ENCODE measurements at regions not wholly inside any gene's neighbourhood (a gene's known extent, or its start where the extent isn't known, plus 50 kb on each side); places are given as distances from the start of the nearest gene placed in this dataset.

DNA sequence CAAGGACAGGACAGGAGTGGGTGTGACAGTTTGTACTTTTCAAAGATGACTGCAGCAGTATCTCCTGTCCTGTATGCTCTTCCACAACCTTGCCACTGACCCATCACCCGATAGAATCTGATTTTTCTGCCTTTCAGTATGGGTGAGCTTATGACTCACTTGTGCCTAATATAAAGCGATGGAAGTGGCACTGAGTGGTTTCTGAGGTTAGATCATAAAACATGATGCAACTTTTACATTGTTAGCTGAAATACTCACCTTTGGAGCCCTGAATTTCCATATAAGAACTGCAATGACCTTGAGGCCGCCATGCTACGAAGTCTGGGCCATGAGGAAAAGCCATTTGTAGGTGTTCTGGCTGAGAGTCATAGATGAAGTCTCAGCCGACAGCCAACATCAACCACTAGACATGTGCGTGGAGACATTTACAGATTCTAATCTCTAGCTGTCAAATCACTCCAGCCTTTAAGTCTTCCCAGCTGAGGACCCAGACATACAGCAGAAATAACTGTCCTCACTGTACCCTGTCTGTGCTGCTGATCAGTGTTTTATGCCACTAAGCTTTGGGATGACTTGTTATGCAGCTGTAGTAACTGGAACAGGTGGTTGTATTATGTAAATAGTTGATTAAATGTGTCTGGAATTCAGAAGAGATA, 105.9 kb upstream of the ARHGAP20 start:
- no peak for FAIRE-seq

DNA sequence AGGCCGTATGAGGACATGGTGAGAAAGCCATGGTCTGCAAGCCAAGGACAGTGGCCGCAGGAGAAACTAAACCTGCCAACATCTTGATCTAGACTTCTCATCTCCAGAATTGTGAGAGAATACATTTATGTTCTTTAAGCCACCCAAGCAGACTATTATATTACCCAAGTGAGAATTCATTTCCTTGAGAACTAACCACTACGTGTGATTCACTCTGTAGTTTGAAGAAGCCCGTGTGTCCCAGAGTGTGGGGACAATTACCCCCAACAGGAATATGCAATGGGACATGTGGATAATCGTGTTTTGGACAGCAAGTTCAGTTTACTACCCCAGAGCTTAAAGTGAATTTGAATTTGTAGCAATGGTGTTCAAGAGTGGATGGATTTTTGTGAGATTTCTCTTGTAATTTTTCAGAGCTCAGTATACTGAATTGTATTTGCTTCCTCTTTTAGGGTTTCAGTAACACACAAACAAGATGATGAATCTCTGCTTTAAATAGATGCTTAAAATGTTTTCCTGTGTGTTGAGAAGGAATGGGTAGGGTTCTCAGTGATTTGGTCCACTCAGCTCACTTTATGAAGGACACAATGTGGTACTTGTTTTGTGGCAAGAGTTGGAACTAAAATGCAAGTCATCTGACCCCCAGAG, 100.0 kb upstream of the ARHGAP20 start:
- no peak for FAIRE-seq

DNA sequence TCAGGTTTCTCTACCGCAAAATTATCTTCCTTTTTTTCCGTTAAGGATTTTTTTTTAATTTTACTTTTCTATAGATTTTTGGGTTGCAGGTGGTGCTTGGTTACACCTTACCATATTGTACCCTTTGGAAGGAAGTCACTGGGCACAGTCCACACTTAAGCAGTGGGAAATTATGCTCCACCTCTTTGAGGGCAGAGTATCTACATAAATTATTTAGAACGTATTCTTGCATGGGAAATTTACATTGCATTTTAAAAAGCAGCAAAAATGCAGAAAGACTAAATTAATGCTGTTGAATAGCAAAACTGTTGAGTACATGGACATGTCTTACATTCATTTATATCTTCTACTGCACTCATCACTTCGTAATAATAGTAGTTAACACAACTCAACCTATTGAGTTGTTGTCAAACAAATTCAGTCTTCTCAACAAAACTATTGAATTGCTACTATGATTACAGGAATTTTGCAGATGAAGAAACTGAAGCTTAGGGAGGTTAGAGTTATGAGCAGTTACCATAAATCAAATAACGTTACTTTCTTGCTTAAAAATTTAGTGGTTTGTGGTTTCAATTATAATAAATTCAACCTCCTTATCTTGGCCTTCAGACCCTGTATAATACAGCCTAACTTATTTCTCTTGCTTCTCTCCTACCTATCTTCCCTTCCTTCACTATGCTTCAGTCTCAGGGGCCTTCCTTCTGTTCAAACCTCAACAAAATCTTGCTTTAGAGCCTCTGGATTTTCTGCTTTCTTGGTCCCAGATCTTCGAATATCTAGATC, 97.4 kb upstream of the ARHGAP20 start:
- no peak for FAIRE-seq

DNA sequence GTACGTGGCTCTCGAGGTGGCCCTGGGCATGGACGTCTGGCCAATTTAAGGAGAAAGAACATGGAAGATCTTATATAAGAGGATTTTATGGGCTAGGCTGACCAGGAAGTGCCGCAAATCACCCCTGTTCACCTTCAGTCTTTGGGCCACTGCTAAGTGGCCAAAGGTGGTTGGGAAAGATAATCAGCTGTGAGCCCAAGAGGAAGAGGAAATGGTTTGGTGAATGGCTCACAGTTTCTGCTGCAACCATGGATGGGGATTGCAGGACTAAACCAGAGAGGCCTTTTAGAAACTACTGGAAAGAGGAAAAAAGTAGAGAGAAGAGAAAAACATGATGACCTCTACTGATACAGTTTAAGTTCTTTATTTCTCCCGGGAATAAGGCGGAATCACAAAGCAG, 96.0 kb upstream of the ARHGAP20 start:
- FAIRE-seq, result no peak

DNA sequence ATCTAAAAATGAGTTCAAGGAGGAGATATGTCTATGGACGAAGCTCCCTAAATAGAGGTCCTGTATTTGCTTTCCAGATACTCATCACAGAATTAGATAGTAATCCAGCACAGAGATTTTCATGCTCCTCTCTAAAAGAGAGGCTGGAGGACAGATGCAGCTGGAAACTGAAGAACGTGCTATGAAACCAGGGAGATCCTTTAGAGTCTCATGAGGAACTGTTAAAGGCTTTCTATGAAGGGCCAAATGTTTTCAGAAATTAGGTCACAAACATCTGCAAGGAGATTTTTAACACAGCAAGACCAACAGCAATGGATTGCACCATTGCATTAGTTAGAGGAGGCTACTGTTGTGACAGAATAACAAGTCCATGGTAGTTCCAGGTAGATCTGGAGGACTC, 95.6 kb upstream of the ARHGAP20 start:
- no peak for FAIRE-seq

DNA sequence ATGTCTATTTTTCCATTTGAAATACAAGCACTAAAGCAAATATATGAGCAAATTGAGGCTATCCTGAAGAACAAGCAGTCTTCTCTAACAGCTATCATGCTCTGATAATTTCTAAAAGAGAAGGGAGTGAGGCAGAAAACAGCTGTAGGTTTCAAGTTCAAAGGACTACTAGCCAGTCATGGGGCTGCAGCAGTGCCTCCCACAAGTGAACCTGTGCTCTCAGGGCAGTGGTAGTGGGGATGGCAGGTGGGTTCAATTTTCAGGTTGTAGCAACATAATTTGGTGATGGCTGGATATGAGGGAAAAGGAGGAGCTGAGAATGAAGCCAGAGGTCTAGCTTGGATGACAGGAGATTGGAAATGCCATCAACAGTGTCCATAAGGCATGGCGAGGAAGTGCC, 93.5 kb upstream of the ARHGAP20 start:
- FAIRE-seq, result no peak

DNA sequence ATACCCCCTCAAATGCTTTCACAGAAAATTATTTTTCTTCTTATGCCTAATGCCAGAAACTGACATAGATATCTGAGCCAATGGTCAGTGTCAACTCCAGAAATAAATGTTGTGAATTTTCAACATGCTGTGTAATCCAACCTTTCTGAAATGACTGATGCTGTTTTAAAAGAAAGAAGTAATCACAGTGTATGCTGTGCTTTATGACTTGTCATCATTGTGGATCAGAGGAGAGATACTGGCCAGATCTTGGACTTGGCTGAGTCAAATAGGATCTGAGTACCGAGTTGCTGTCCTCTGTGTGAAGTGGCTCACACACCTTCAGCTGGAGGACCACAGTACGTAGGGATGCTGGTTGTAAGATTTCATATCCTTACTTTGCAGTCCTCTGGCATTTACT, 89.9 kb upstream of the ARHGAP20 start:
- no peak for FAIRE-seq

DNA sequence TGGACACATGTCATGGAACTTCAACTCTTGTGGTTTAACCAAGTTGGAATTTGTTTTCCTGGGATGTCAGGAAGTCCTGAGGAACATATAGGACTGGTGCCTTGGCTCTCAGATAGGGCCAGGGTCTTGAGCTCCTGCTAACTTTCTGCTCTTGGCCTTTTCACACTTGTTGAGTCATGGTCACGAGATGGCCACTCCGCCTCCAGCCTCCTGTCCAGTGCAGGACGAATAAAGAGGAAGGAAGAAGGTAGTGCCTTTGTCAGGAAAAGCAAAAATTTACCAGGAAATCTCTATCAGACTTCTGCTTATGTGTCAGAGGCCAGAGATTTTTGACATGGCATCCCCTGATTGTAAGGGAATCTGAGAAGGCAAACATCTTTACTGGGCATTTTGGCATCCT, 89.1 kb upstream of the ARHGAP20 start:
- no peak for FAIRE-seq

DNA sequence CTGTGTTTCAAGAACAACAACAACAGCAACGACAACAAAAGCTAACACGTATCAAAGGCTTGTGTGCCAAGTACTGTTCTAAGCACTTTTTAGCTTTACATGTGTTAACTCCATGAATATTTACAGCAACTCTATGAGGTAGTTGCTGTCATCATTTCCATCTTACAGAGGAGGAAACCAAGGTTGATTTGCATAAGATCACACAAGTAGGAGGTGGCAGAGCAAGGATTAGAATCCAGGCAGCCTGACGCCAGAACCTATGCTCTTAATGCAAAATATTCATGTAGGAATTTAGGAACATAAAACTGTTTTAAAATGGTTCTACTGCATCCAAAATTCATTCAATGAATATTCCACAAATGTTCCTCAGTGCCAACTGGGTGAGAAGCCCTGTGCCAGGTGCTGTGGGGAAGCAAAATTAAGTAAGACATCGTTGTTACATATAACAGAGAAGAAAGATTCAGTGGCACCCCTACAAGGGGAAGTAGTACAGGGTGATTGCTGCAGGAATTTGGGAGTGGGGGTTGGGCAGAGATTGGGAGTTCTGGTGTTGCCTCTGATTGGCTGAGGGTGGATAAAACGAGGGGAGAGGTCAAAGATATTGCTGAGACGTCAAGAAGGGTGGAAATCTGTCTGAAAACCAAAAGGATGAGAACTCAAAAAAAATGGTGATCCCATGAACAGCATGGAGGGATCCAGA, 86.1 kb upstream of the ARHGAP20 start:
- FAIRE-seq, result no peak

DNA sequence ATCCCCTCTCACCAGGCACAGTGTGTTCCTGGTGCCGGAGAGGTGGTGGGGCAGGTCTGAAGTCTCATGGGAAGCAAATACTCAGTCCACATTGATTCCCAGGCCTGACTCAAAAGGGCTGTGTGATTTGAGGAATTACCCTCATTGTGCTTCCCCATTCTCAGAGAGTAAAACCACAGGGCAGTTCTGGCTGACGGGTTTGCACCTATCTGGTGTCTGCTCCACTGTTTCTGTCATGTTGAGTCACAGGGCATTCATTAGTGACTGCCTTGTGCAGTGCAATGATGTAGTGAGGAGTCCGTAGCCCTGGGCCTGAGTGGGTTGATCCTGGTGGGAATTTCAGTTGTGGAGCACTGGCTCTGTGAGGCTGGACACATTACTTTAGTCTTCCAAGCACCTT, 85.2 kb upstream of the ARHGAP20 start:
- FAIRE-seq, result no peak

DNA sequence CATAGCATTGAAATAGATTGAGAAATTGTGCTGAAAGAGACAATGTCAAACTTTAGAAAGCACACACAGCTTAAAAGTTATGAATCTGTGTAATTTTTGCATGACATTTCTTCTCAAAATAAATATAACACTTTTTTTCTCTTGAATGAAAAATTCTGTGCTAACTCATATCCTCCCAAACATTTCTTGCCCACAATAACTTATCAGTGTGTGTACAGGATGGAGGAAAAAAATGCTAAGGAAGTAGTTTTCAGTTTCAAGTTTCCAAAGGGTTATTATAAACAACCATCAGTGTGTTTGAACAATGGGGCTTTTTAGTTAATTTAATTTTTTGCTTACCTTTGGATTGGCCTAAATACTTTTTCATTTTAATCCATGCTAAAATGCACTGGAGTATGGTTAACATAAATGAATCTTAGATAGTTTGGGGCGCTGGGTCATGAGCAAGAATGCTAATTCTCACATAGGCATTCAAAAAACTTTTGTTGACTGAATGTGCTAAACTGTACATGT, 82.9 kb upstream of the ARHGAP20 start:
- no peak for FAIRE-seq

DNA sequence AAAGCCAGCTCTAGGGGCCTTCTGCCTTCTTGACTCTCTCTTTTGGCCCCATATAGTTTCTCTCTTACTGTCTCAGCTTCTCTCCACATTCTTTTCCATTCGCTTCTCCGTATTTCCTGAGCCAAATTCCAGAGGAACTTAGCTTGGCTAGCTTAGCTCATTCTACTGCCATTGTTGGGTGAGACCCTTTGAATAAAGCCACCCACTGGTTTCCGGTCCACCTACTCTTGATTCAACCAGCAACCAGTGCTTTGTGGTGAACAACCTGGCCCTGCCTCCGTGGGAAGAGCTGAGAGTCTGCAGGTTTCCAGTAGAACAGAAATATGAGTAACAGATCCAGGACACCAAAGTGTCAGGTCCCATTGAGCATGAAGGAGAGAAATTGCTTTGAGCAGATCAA, 81.3 kb upstream of the ARHGAP20 start:
- FAIRE-seq, result no peak

DNA sequence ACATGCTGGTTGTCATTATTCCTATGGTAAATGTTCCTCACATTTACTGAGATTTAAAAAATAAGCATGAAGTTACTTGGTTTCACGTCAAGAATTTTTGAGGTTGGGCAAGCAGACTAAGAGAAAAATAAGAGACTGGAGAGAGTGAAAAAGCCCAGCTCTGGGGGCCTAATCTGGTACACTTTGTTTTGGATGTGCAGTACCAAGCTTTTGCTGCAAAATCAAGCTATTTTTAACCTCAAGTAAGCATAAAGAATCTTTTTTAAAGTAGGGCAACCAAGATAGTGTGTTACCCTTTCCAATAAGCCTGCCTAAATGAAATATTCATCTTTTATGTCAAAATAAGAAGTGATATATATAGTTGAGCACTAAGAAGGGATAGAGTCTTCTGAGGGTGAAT, 79.4 kb upstream of the ARHGAP20 start:
- no peak for FAIRE-seq

DNA sequence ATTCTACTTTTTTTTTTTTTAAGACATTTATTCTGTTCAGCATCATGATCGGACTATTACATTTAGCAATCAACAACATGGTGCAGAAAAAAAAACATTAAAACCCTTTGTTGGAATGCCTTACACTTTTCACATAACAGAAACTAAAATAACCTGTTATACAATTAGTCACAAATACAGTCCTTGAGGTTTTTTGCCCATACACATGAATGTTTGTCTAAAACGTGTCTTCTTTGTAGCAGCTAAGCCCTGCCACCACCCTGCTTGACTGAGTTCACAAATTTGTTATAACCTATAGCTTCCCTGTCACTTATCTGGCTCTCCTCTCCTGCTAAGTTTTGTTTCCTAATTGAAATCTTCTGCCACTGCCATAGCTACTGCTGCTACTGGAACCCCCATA, 75.4 kb upstream of the ARHGAP20 start:
- no peak for FAIRE-seq

DNA sequence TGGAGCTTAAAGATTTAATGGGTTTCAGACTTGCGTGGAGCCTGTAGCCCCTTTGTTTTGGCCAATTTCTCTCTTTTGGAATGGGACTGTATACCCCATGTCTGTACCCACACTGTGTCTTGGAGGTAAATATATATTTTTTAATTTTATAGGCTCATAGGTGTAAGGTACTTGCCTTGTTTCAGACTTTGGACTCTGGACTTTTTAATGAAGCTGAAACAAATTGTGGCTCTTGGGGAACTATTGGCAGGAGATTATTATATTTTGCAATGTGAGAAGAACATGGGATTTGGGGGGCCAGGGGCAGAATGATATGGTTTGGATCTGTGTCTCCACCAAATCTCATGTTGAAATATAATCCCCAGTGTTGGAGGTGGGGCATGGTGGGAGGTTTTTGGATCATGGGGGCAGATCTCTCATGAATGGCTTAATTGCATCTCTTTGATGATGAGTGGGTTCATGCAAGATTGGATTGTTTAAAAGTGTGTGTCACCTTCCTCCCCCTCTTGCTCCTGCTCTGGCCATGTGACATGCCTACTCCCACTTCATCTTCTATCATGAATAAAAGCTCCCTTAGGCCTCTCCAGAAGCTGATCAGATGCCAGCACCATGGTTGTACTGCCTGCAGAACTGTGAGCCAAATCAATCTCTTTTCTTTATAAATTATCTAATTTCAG, 74.1 kb upstream of the ARHGAP20 start:
- FAIRE-seq, result no peak

DNA sequence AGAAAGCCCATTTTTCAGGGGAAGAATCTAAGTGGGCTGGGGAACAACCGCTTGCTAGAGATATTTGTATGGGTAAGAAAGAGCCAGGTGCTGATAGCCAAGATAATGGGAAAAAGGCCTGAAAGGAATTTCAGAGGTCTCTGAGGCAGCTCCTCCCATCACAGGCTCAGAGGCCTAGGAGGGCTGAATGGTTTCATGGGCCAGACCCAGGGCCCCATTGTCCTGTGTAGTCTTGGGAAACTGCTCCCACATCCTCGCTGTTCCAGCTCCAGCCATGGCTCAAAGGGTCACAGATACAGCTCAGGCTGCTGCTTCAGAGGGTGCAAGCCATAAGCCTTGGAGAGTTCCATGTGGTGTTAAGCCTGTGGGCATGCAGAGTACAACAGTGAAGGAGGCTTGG, 73.2 kb upstream of the ARHGAP20 start:
- FAIRE-seq, result no peak

DNA sequence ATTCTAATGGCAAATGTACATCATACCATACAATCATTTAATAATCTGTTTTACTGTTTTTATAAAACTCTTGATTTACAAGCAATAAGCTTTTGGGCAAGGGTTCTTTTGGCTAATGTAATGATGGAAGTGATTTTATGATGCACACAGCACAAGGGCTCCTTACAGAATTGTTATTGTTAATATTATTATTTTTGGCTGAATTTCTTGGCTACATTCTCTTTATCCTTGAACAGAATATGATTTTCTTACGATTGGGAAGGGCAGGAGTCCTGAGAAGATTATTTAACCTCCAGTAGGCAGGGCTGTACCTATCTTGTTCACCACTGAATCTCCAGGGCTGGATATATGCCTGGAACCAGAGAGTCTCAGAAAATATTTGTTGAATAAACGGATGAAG, 70.4 kb upstream of the ARHGAP20 start:
- no peak for FAIRE-seq

DNA sequence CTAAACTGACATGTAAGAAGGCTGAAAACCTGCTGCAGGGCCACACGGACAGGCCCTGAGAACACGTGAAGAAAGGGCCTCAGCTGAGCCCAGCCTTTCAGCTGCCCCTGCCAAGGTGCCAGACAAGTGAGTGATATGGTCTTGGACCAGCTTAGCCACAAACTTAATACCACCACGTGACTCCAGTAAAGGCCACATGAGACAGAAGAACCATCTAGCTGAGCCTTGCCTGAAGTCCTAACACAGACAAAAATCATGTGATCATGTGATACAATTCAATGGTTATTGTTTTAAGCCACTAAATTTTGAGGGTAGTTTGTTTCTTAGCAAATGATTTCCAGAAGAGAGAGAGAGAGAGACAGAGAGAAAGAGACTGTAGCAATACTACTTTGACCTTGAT, 66.9 kb upstream of the ARHGAP20 start:
- FAIRE-seq, result no peak

DNA sequence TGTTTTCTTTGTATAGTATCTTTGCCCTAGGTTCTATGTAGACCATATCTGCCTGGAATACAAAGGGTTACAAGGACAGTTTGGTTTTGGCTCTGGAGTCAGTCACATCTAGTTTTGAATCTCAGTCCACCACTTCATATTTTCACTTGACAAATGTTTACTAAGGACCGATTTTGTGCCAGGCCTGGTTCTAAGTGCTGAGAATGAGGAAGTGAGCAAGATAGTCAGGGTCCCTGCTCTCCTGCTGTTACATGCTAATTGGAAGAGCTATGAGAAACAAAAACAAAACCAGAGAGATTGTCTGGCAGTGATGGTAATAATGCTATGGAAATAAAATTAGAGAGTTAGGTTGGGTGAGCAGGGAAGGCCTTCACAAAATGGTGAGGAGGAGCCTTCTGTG, 66.1 kb upstream of the ARHGAP20 start:
- no peak for FAIRE-seq

DNA sequence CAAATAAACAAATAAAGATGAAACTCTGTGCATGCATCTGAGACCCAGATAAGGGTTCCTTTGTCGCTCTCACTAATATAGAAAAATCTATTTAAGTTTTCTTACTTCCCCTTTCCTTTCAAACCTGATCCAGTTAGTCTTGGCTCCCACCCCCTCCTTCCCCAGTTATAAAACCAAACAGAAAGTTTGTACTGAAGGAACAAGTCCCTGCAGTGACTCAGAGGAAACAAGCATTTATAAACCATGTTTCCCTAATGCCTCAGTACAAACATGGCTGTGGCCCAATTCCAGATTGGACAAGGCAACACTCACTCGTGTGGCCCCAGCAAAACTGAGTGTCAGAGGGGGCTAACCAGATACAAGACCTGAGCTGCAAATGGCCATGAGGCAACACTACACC, 65.5 kb upstream of the ARHGAP20 start:
- FAIRE-seq, result no peak

DNA sequence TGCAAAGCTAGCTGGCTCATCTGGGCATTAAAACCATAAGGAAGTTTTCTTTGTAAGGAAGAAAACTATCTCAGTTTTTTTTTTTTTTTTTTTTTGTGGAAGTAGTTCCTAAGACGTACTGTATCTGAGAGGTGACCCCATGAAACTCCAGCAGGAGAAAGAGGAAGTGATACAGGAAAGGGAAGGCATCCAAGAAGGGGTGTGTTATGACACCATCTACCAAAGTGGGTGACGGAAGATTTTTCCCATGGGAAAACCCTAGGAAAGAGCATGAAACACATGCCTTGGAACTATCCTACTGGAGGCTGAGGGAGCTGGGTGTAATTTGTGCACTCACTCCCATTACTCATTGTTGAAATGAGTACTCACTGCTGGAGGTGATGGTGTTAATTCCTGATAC, 63.8 kb upstream of the ARHGAP20 start:
- no peak for FAIRE-seq

DNA sequence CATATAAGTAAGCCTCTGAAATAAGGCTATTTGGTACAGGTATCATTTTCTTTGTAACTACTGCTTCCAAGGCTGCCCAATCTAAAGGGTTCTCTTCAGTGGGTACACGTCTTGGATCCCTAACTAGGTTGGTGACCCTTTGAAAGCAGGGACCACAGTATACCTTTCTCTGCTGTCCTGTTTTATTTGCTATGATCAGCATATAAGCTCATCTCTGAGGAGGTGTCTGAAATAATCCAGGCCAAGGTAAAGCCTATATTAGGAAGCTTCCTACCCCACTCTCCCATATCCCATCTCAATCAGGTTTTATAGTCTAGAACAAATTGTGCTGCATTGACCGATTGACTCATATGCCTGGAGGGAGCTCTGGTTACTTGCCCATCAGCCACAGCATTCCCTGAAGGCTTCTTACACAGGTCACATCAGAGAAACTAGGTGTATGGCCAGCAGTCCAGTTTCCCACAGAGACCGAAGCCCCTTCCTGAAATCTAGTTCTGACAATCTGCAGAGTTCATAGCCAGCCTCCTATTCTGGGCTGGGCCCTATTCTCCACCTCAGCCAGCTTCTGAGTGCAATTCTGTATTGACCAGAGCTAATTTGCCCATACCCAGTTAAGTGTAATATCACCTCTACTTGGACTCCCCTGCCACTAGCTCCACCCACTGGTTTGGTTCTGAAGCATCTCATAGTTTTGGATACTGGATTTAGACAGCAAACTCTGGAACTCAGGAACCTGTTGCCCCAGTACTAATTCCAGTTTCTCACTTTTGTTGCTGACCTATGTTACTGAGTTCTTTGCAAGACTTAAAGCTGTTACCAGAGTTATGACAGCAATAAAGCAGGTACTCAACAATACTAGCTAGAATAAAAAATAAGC, 62.1 kb upstream of the ARHGAP20 start:
- FAIRE-seq, result no peak

Measured in colon (tissue), 2 donors.